HUES6 (cell line): ENCODE measurements at regions not wholly inside any gene's neighbourhood (a gene's known extent, or its start where the extent isn't known, plus 50 kb on each side); places are given as distances from the start of the nearest gene placed in this dataset.
"Not testable (repeated sequence)": the region's sequence is repeated elsewhere in the genome, so short reads cannot be mapped to it uniquely, and the experiment has no call there.

Experiments
- H3K27ac ChIP-seq: 2 replicates; pipeline ENCODE4 v1.7.0; 2013; ENCODE audit warnings: low read depth, mild to moderate bottlenecking, low read length, inconsistent platforms
- H3K27me3 ChIP-seq: 2 replicates; pipeline ENCODE4 v1.6.1; 2013; ENCODE audit warnings: low read length; ENCODE audit not compliant: control insufficient read depth, insufficient read depth
- H3K36me3 ChIP-seq: 2 replicates; pipeline ENCODE4 v1.6.1; 2013; ENCODE audit warnings: low read length; ENCODE audit not compliant: control insufficient read depth, insufficient read depth
- H3K4me1 ChIP-seq: 2 replicates; pipeline ENCODE4 v1.6.1; 2013; ENCODE audit warnings: low read length; ENCODE audit not compliant: control insufficient read depth, insufficient read depth
- H3K4me3 ChIP-seq: 2 replicates; pipeline ENCODE4 v1.5.1; 2013; ENCODE audit warnings: low read depth, low read length
- H3K9ac ChIP-seq: one replicate; pipeline ENCODE4 v1.6.1; 2013; ENCODE audit warnings: mild to moderate bottlenecking, low read length
- H3K9me3 ChIP-seq: 2 replicates; pipeline ENCODE4 v1.6.1; 2013; ENCODE audit warnings: low read depth, low read length; ENCODE audit not compliant: control insufficient read depth, insufficient read depth

DNA sequence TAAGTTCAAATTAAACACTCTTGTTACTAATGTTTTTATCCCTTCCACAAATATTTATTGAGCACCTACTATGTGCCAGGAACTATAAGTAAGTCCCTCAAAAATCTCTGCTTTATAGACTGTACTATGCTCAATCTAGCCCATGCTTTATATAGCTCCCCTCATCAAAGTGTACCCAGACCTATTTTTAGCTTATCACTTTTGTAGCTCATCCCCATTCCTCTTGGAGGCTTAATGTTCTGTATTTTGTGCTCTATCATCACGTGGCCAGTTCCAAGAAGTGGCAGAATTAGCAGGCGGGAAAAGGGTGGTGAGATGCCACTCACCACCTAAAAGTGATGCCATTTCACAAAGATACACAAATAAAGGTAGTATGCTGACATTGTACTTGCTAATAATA, 138.1 kb upstream of the BET1 start:
- no peaks in the 10 kb centered on the region for H3K4me1 ChIP-seq
- no peaks in the 10 kb centered on the region for H3K27me3 ChIP-seq
- H3K27ac ChIP-seq: no peak overlapping the region
- no peak overlapping the region for H3K9ac ChIP-seq
- H3K36me3 ChIP-seq: no peaks in the 10 kb centered on the region
- H3K9me3 ChIP-seq: no peaks in the 10 kb centered on the region
- no peak overlapping the region for H3K4me3 ChIP-seq

DNA sequence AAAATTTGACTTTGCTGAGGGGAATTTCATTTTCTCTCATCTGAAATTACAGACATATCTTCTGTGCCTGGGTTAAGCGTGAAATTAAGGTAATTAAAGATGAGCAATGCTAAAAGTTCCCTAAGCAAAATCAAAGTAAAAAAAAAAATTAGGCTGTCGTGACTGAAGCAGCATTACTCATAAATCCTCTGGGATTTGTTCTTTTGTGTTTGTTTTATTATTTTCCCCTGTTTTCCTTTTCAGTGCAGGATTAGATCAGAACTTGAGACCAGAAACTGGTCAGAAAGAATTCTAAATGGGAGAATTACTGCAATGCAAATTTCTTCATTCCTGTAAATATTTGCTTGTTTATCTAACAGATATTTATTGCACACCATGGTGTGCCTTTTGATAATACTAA, 141.4 kb upstream of the BET1 start:
- H3K4me3 ChIP-seq: no peak overlapping the region
- H3K36me3 ChIP-seq: no peaks in the 10 kb centered on the region
- no peaks in the 10 kb centered on the region for H3K27me3 ChIP-seq
- no peaks in the 10 kb centered on the region for H3K4me1 ChIP-seq
- H3K9me3 ChIP-seq: no peaks in the 10 kb centered on the region
- H3K9ac ChIP-seq: no peak overlapping the region
- no peak overlapping the region for H3K27ac ChIP-seq

DNA sequence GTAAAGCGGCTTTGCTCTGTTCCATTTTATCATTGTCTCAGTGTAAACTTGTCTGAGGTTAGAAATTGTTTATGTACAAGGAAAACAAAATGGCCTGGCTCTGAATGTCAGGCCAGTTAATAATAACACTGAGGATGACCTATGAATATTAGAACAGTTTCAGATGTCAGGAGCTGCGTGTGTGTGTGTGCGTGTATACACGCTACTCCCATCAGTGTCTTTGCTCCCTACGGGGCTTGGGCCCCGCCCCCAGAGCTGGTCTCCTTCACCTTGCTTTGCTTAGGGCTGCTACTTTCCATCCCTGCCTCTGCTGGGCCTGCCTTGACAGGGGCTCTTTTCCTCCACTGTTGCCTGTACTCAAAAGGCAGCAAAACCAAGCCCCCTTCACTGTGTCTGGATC, 142.3 kb upstream of the BET1 start:
- Histone ChIP-seq H3K27me3 (no peaks in the 10 kb centered on the region), H3K4me3 (no peak overlapping the region), H3K9ac (no peak overlapping the region), H3K4me1 (no peaks in the 10 kb centered on the region), H3K27ac (no peak overlapping the region), H3K36me3 (no peaks in the 10 kb centered on the region), H3K9me3 (no peaks in the 10 kb centered on the region)

DNA sequence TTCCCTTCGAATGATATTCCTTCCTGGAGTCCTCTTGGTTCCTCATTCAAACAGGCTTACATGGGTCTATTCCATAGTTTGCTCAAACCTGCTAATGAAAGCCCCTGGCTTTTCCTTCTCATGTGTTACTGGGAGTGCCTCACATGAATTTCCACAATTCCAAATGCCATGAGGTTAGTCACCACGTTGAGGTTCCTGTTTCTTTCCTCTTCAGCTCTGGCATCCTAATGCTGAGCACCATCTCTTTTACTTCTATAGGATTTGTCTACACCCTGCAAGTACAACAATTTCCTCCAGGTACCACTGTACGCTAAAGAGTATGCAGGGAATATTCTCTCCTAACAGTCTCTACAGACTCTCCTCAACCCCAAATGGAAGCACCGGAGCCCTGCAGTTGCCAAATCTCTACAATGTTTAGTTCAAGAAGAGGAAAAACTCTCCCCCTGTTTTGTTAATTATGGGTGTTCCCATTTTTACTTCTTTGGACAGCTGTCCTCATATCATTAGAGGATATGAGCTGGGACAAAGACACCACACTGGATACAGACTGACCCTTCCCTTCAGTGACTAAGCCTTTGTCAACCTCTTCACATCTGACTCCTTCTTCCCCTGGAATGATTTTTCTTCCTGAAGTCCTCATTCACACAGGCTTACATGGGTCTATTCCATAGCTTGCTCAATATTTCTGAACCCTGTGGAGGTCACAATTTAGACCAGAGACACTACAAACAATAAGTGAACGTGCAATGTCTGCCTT, 145.8 kb upstream of the BET1 start:
- Histone ChIP-seq H3K27ac (no peak overlapping the region), H3K9me3 (no peaks in the 10 kb centered on the region), H3K9ac (no peak overlapping the region), H3K36me3 (no peaks in the 10 kb centered on the region), H3K4me1 (no peaks in the 10 kb centered on the region), H3K4me3 (no peak overlapping the region), H3K27me3 (no peaks in the 10 kb centered on the region)

DNA sequence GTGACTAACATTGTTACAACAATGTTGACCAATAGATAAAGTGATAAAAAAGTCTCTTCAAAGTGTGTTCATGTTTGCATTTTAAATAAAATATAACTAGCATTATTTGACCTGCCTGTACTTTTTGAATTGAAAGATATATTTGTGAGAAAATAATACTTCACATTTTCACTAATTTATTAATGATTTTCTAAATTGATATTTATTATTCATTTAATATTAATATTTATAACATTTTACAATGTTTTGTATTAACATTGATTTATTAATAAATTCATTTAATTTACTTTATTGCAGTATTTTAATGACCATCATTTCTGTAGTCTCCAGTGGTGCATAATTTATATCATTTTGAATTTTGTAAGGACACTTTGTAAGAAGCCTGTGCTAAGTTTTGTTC, 150.0 kb upstream of the BET1 start:
- no peak overlapping the region for H3K9ac ChIP-seq
- no peak overlapping the region for H3K27ac ChIP-seq
- no peaks in the 10 kb centered on the region for H3K4me1 ChIP-seq
- H3K9me3 ChIP-seq: no peaks in the 10 kb centered on the region
- H3K36me3 ChIP-seq: no peaks in the 10 kb centered on the region
- H3K27me3 ChIP-seq: no peaks in the 10 kb centered on the region
- no peak overlapping the region for H3K4me3 ChIP-seq

- no peak overlapping the region for H3K4me3 ChIP-seq
- H3K4me1 ChIP-seq: no peaks in the 10 kb centered on the region
- no peaks in the 10 kb centered on the region for H3K36me3 ChIP-seq
- no peaks in the 10 kb centered on the region for H3K27me3 ChIP-seq
- H3K9me3 ChIP-seq: no peaks in the 10 kb centered on the region
- H3K27ac ChIP-seq: no peak overlapping the region
- no peak overlapping the region for H3K9ac ChIP-seq
Measured at GRCh38 chr7:94154858-94155257, 150.7 kb upstream of the BET1 start.

- not testable (repeated sequence) for H3K27ac ChIP-seq, H3K4me1 ChIP-seq, H3K9ac ChIP-seq, H3K4me3 ChIP-seq, H3K27me3 ChIP-seq, H3K9me3 ChIP-seq, H3K36me3 ChIP-seq
Measured at GRCh38 chr7:94157659-94158306, 153.6 kb upstream of the BET1 start.

DNA sequence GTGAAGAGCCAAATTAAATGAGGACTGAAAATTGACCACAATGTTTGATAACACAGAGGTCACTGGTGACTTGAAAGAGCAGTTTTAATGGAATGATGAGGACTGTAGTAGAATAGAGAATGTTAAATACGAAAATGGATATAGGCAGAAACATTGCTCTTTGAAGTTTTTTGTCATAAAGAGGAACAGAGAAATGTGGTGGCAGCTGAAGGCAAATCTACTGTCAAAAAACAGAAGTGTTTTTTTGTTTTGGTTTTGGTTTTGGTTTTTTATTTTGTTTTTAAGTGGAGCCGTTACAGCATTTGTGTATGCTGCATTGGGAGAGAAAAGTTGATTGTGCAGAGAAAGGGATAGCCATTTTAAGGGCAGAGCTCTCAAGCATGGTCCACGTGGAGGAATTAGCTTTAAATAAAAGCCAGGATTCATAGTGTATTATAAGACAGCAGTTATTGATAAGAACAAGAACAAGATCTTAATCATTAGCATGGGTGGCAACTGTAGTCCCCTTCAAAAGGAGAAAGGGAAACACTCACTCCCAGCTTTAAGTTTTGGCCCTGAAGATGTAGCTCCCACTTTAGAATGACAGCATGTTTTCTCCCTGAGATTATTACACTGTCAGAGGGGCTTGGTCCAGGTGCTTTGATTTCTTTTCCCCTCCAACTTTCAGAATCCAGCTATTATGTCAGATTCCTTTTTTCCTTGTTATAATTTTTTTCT, 156.7 kb upstream of the BET1 start:
- Histone ChIP-seq H3K9me3 (peaks cover 12% of the 10 kb centered on the region), H3K36me3 (no peaks in the 10 kb centered on the region), H3K27me3 (no peaks in the 10 kb centered on the region), H3K27ac (no peak overlapping the region), H3K4me1 (no peaks in the 10 kb centered on the region), H3K4me3 (no peak overlapping the region), H3K9ac (no peak overlapping the region)

- Histone ChIP-seq H3K27ac (no peak overlapping the region), H3K4me1 (no peaks in the 10 kb centered on the region), H3K36me3 (no peaks in the 10 kb centered on the region), H3K9me3 (peaks cover 16% of the 10 kb centered on the region), H3K4me3 (no peak overlapping the region), H3K9ac (no peak overlapping the region), H3K27me3 (no peaks in the 10 kb centered on the region)
Measured at GRCh38 chr7:94161476-94161875, 157.3 kb upstream of the BET1 start.

DNA sequence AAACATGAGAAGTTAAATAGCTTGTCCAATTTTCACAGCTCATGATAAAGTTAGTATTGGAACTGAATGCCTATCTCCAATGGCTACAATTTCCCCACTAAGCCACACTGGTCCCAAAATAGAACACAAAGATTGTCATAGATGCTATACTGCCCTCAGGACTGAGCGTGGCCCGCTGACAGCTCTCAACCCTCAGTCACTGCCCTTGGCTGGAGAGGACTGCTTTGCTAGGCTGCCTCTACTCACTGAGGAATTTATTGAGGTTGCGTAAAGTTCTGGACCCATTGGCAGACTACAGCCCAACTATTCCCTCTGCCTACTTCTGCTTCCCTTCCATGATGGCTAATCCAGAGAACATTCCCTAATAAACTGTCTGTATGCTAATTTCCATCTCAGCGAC, 165.5 kb upstream of the BET1 start:
- Histone ChIP-seq H3K27me3 (no peaks in the 10 kb centered on the region), H3K9ac (no peak overlapping the region), H3K9me3 (peaks cover 16% of the 10 kb centered on the region)

DNA sequence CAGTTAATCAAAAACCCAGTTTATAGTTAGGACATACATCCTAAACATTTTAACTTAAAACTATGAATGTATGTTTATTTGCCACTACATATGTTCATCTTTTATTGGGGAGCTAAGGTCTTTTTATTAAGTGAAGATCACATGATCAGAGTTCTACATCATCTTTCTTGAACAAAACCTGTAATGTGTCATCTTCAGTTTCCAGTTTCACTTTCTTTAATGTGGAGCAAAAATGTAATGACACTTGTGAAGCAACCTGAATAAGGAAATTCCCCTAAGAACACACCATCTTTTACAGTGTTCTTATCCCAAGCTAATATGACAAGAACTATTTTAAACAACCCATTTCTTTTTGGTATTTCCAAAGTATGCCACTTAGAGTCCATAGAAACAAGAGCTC, 166.7 kb upstream of the BET1 start:
- H3K9me3 ChIP-seq: peaks cover 4% of the 10 kb centered on the region; the same call in 1 of the 2 replicates
- no peaks in the 10 kb centered on the region for H3K36me3 ChIP-seq
- no peak overlapping the region for H3K9ac ChIP-seq
- no peaks in the 10 kb centered on the region for H3K4me1 ChIP-seq
- H3K27ac ChIP-seq: no peak overlapping the region
- H3K4me3 ChIP-seq: no peak overlapping the region
- no peaks in the 10 kb centered on the region for H3K27me3 ChIP-seq

More for the DNA sequence above, 165.5 kb upstream of the BET1 start:
- Histone ChIP-seq H3K36me3 (no peaks in the 10 kb centered on the region), H3K27ac (no peak overlapping the region), H3K4me1 (no peaks in the 10 kb centered on the region), H3K4me3 (no peak overlapping the region)
